Spleen (tissue), 7 donors: ENCODE measurements at regions not wholly inside any gene's neighbourhood (a gene's known extent, or its start where the extent isn't known, plus 50 kb on each side); places are given as distances from the start of the nearest gene placed in this dataset.

ENCODE experiments used
- POLR2A ChIP-seq, 3 donors: fragments of 450-650 bp; IDR thresholded peaks; one replicate each; pipeline ENCODE4 v1.5.1; 2017; ENCODE audit warnings: antibody characterized with exemption in 3 of 3, mild to moderate bottlenecking in 1 of 3
- POLR2AphosphoS5 ChIP-seq, 3 donors: sonication (generic); formaldehyde crosslinking; IDR thresholded peaks; one replicate each; pipeline ENCODE4 v1.5.1; 2017; ENCODE audit warnings: antibody characterized with exemption in 3 of 3
- TF ChIP-seq, protein P1 (sequence below), 11 experiments: fragments of 200-600 bp in 7 of 11; fragments of 450-650 bp in 4 of 11; sonication (generic) in 4 of 11; IDR thresholded peaks in 8 of 11; conservative IDR thresholded peaks in 3 of 11; 1 replicate in 7 of 11; 2 replicates in 4 of 11; pipeline versions ENCODE4 v1.4.0 to v1.8.0; 2016 to 2021; ENCODE audit warnings: antibody characterized with exemption in 11 of 11, inconsistent platforms in 4 of 11, mild to moderate bottlenecking in 1 of 11
- donor health status: DM: no; HTN: no; CAD: no; lungs with moderate emphysema.
- donor health status: DM: no; HTN: no; CAD: no.
- donor health status: DM: no; HTN: no; CAD: no.

- no peak for TF ChIP-seq POLR2AphosphoS5 (IDR thresholded peaks at IDR 0.05)
- TF ChIP-seq, protein P1, sequence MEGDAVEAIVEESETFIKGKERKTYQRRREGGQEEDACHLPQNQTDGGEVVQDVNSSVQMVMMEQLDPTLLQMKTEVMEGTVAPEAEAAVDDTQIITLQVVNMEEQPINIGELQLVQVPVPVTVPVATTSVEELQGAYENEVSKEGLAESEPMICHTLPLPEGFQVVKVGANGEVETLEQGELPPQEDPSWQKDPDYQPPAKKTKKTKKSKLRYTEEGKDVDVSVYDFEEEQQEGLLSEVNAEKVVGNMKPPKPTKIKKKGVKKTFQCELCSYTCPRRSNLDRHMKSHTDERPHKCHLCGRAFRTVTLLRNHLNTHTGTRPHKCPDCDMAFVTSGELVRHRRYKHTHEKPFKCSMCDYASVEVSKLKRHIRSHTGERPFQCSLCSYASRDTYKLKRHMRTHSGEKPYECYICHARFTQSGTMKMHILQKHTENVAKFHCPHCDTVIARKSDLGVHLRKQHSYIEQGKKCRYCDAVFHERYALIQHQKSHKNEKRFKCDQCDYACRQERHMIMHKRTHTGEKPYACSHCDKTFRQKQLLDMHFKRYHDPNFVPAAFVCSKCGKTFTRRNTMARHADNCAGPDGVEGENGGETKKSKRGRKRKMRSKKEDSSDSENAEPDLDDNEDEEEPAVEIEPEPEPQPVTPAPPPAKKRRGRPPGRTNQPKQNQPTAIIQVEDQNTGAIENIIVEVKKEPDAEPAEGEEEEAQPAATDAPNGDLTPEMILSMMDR (IDR thresholded peaks at IDR 0.05 in 8 of 11, conservative IDR thresholded peaks at IDR 0.05 in 3 of 11) = no peak
- TF ChIP-seq POLR2A (IDR thresholded peaks at IDR 0.05) = no peak
Observed at GRCh38 chr7:52297128-52297527, 738.3 kb upstream of the POM121L12 start.
